Activated effector memory CD4-positive, alpha-beta T cell treated with Interleukin-2 at 50 U/mL for 16 hours (primary cell): ENCODE measurements at regions not wholly inside any gene's neighbourhood (a gene's known extent, or its start where the extent isn't known, plus 50 kb on each side); places are given as distances from the start of the nearest gene placed in this dataset.

Experiments used
- DNase-seq: peaks from one replicate; pipeline ENCODE4 v3.0.0-alpha.2; 2020

DNA sequence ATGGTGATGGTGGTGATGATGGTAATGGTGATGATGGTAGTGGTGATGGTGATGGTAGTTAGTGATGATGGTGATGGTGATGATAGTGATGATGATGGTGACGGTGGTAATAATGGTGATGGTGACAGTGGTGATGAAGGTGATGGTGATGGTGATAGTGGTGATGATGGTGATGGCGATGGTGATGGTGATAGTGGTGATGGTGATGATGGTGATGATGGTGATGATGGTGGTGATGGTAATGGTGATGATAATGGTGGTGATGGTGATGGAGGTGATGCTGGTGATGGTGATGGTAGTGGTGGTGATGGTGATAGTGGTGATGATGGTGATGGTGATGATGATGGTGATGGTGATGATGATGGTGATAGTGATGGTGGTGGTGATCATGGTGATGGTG is 148.7 kb upstream of the TNRC6C start:
- no peak for DNase-seq

DNA sequence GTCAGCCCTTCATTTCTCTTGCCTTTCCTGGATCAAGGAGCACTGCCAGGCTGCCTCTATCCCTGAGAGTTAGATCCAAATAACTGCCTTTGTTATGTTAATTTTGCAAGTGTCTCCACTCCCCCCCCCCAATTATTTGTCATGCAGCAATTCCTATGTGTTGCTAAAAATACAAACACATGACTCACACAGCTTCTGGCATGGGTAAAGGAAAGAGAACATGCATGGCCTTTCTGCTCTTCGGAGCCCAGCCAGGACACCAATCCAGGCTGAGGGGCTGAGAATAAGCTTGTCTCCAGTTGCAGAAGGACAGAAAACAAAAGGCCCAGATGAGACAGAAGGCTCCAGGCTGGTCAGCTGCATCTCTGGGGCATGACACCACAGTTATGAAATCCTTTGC is 148.0 kb upstream of the TNRC6C start:
- DNase-seq = no peak

DNA sequence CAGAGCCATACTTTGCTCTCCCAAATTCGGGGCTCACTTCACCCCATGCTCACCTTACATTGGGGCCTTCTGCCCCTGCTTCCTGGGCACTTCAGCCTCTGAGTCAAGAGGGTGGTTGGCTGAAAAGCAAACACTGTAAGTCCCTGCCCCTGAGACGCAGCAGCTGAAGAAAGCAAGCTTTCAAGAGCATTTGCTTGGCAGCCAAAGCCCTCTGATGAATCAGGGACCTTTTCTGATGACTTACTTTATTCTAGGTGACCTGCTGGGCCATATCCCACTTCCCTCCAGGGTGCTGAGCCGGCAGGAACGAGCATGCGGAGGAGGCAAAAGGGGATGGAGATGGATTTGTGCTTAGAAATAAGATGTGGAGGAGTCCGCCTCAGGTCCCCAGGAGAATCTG is 147.0 kb upstream of the TNRC6C start:
- DNase-seq = no peak

DNA sequence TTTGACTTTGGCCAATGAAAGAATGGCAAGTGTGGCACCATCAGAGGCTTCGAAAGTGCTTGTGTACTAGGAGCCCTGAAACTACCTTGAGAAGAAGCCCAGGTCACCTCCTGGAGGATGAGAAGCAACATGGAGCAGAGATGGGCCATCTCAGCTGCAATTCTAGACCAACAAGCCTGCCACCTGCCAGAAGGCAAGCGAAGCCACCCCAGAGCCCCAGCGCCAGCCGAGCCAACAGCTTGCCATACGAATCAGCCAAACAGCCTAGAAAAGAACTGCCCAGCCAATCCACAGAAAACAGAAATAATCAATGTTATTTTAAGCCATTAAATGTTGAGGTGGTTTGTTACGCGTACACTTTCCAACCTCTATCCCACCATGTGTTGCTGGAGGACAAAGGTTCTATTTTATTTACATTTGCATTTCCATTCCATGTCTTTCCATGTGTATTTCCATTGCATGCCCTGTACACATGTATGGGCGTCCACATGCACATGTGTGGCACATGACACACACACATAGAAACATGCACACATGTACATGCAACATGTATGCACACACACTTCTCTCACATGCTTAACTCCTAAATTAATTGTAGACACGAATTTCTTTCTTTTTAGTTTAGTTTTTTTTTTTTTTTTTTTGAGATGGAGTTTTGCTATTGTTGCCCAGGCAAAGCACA is 144.3 kb upstream of the TNRC6C start:
- no peak for DNase-seq

DNA sequence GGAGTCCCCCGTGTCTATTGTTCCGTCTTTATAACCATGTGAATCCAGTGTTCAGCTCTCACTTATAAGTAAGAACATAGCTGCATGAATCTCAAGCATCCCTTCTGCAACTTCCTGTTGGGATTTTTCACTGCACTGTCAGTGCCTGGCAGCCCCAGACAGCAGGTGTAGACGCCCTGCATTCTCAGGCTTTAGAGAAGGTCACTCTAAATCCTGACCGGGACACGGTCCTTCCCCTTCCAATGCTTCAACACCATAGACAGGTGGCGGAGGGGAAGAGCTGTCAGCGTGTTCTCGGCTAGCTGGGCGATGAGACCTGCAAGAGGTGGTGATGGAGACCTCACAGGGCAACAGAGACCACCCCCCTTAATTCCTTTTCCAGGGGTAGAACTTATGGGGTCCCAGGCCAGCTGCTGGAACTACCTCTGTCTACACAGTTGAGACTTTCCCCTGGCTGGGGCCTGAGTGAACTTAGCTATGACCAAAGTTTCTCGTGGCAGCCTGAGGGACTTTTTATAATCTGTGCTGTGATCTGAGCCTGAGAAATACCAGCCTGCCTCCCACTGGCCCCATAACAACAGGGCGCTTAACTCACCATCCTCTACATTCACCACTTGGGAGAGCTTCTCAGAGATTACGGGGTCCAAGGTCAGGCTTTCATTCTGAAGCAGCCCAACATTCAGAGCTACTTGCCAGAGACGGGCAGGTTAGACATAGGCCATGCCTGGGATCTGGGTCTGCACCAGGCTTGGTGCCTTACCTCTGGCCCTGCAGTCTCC is 143.2 kb upstream of the TNRC6C start:
- no peak for DNase-seq

DNA sequence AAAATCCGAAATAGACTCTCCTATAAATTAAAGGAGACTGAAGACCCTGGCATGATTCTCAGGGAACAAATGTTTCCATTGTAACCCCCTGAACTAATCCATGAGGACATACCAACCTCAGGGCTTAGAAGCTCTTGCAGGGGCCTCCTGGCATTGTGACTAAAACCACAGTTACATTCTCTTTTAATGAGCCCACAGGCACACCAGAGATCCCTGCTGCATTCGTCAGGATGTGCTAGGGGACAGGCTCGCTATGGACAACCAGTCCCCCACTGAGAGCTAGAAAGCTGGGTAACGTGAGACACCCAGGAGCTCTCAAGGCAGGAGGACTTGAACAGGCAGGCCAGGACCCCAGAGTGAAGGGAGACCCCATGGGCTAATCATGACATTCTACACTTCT is 140.6 kb upstream of the TNRC6C start:
- DNase-seq = no peak

GRCh38 chr17:77819497-77819896 is 139.0 kb upstream of the TNRC6C start:
- DNase-seq = no peak

DNA sequence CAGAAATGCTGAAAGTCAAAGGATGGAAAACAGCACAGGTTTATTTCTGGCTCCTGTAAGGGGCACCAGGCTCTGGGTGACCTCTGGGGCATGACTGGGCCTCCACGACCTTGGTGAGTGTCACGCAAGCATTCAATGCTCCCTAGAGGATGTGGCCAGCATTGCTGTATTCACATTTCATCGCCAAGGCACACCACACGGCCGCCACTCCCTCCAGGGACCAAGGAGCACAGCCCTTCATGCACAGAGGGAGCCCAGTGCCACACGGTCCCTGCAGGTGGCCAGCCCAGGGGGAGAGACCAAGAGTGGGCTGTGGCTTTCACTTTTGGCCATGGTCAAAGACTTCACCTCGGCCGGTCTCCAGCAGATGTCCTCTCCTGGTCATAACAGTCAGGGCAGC is 137.4 kb upstream of the TNRC6C start:
- no peak for DNase-seq

- DNase-seq = no peak
These were observed 136.0 kb upstream of the TNRC6C start for GRCh38 chr17:77822302-77823030.

GRCh38 chr17:77824102-77824779 is 134.3 kb upstream of the TNRC6C start:
- no peak for DNase-seq

DNA sequence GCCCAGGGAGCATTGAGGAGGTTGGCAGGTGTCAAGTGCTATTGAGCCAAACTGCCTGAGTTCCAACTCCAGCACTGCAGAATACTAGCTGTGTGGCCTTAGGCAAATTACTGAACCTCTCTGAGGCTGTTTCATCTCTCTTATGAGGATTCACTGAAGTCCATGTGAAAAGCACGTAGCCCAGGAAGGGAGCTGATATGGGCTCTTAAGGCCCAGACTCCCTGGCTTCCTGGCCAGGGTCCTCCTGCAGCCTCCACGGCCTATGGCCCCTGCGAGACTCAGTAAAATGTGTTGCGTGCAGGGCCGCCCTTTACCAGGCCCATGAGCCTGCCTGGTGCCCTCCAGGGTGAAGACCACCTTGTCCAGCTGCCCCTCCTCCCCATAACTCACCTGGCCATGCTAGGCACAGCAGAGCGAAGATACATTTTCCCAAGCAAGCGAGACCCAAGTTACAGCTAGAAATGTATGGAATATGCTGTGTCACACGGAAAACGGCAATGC is 133.7 kb upstream of the TNRC6C start:
- no peak for DNase-seq

DNA sequence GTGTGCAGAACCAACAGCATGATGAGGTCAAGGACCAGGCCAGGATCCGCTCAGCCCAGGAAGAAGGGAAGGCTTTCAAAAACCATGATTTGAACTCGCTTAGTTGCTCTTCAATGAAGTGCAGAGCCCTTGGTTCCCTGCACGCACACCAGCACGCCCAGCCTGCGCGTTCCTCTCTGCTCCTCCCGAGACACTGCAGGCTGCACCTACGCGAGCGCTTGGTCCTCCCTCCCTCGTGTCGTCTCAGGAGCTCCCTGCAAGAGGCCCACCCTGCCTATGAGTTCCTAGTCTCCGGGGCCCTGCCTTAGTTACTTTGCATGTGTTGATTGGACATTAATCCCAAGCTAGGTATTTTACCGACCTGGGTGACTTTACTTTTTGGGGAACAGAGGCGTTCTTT is 132.9 kb upstream of the TNRC6C start:
- no peak for DNase-seq

DNA sequence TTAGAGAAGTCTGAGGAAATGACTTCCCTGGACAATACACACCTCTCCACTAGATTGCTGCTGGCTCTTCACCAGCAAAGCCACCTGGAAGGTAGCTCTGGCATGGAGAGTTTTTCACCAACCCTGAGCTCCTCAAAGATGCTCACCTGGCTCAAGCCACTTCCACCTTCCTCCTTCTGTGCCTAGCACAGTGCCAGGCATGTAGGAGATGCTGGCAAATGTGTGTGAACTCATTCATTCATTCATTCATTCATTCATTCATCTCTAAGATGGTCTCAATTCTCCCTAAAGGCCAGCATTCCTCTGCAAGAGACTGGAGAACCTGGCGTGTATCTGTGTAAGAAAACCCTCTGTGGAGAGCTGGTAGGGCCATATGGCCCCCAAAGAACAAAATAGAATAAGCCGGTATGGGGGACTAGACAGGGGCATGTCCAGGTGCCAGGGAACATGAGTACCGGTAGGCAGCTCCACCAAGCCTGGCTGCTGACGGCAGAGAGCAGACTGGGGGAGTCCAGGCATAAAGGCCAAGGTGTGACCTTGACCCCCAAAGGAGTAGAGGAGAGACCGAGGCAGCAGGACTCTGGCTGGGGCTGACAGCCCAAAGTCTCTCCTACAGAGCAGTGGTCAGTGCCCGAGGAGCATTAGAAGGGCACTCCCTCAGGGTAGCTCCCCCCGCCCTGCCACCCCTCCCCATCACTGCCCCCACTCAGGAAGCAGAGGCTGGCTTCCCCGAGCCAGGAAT is 132.2 kb upstream of the TNRC6C start:
- DNase-seq = no peak

- DNase-seq = no peak
These were observed 131.5 kb upstream of the TNRC6C start for GRCh38 chr17:77827039-77827438.

- DNase-seq = no peak
These were observed 131.0 kb upstream of the TNRC6C start for GRCh38 chr17:77827511-77827910.

DNA sequence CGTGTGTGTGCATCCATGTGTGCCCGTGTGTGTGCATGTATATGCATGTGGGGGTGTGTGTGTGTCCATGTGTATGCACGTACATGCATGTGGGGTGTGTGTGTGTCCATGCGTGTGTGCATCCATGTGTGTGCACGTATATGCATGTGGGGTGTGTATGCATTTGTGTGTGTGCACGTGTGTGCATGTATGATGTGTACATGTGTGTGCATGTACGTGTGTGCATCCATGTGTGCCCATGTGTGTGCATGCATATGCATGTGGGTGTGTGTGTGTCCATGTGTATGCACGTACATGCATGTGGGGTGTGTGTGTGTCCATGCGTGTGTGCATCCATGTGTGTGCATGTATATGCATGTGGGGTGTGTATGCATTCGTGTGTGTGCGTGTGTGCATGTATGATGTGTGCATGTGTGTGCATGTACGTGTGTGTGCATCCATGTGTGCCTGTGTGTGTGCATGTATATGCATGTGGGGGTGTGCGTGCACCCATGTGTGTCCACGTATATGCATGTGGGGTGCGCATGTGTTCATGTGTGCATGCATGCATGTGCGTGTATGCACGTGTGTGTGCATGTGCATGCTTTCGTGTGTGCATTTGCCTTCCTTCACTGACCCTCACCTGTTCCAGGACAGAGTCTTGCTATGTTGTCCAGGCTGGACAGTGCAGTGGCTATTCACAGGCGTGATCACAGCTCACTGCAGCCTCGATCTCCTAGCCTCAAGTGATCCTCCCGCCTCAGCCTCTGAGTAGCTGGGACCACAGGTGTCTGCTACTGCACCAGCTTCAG is 129.6 kb upstream of the TNRC6C start:
- no peak for DNase-seq

- DNase-seq = no peak
These were observed 128.4 kb upstream of the TNRC6C start for GRCh38 chr17:77829843-77830799.

DNA sequence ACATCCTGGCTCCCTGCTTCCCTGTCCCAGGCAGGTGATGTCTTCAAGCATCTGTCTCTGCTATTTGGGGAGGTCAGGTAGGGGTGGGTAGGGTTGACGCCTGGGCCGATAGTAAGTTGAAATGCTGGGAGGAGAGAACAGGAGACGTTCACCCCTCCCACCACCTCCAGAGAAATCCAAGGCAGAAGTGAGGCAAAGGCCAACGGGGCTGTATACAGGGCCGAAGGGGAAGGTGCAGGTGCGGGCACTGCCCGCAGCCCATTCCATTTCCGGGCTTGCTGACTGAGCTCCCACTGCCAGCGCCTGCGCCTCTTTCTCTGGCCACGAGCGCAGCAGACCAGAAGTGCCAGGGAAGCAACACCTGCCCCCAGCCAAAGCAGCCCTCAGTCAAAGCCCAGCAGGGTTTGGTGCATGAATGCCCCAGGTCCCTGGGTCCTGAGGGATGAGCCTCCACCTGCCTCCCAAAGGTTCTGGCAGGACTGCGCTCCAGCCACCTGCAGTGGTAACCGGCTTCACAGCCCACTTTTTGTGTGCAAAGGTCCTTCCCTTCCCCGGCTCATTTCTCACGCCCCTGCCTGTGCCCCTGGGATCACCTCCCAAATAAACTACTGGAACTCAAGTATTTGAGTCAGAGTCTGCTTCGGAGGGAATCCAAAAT is 127.6 kb upstream of the TNRC6C start:
- DNase-seq = no peak

DNA sequence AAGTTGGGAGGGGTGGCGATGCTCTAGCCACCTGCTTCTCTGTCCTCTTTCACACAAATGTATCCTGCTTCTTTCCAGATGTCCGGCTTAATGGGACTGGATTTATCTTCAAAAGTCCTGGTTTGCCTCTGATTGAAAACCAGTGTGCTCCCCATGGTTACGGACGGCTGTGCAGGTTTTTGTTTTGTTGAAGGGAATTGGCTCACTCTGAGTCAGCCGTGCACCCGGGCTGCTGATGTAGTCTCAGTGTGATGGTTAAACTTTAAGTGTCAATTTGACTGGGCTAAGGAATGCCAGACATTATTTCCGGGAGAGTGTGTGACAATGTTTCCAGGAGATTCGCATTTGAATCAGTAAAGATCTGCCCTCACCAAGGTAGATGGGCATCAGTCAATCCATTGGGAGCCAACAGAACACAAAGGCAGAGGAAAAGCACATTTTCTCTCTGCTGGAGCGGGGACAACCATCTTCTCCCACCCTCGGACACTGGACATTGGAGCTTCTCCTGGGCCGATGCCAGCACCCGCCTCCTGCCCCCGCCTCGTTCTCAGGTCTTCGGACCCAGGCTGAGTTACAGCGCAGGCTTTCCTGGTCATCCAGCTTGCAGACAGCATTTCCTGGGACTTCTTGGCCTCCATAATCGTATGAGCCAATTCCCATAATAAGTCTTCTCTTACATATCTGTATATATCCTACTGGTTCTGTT is 126.9 kb upstream of the TNRC6C start:
- DNase-seq = no peak
